M059J (cell line): ENCODE measurements at regions not wholly inside any gene's neighbourhood (a gene's known extent, or its start where the extent isn't known, plus 50 kb on each side); places are given as distances from the start of the nearest gene placed in this dataset.
A peak's percentile ranks its signal among the peaks of the same experiment; 100 is the strongest.

ENCODE experiments used
- DNase-seq: peaks from one replicate; pipeline ENCODE4 v3.0.0-alpha.2; 2012; ENCODE audit warnings: low read depth

DNA sequence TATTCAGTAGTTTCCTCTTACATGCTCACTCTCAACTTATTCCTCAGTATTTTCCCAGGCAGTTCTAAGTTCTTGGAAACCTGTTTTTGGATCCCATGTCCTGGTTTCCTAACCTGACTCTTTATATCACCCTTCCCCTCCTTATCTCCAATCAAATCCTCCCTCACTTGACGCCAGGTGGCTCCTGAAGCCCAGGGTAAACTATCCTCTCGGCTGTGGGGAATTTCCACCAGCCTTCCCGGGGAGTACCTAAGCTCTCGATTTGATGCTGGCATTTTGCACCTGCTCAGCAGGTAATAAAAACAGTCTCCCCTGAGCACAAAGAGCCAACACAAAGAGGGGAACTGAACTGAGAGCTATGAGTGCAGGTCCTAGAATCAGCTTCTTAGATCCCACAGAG lies 538.0 kb downstream of the SLC4A3 start:
- DNase-seq, result no peak

DNA sequence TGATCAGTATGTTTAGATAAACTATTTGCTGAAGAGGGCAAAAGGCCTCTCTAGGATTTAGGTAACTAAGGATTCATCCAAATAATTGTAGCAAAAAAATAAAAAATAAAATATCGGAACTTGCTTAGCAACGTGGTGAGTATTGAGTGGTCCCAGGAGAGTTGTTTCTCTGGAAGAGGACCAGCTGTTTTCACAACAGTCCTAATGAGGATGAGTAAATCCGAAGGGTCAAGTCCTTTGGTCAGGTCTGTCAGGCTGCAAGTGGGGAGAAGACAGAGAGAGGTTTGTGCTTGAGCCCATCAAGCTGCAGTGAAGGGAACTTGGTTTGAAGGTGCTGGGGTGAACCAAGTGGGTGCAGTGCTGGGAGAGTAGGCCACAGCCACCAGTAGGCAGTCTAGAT lies 539.2 kb downstream of the SLC4A3 start:
- DNase-seq, result no peak

- DNase-seq, result no peak
Measured at GRCh38 chr2:220167956-220168355, 540.5 kb downstream of the SLC4A3 start.

GRCh38 chr2:220168891-220169546 lies 541.6 kb downstream of the SLC4A3 start:
- DNase-seq, result no peak

DNA sequence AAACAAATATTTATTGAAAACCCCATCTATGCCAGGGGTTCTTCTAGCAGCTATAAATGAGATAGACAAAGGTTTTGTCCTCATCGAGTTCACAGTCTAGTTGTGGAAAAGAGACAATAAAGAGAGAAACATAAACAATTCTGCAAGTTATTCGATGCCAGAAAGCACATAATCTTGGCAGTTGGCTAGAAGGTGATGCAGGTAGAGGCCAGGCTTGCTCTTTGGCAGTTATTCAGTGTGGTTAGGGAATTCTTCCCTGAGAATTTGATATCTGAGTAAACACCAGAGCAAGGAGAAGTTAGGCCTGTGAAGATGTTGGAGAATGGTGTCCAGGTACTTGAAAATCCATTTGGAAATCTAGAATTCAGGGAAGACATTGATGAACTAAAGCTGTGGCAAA lies 547.4 kb downstream of the SLC4A3 start:
- DNase-seq, result no peak

DNA sequence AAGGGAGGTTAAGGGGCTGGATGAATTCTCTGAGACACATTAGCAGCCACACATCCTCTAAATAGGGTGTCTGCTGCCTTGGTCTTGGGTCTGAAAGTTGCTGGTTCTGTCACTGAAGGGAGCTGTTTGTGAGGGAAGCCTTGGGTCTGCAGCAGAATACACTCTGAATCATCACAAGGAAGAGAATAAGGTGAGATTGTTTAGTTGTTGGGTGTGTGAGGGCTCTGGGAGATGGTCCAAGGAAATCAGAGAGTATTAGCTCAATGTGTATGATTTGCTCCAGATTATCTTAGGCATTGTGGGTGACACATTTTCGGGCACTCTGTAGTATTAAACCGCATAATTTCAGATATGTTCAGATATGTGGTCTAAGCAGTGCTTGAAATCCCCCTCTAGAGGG lies 548.5 kb downstream of the SLC4A3 start:
- peak; percentile 5 for DNase-seq

DNA sequence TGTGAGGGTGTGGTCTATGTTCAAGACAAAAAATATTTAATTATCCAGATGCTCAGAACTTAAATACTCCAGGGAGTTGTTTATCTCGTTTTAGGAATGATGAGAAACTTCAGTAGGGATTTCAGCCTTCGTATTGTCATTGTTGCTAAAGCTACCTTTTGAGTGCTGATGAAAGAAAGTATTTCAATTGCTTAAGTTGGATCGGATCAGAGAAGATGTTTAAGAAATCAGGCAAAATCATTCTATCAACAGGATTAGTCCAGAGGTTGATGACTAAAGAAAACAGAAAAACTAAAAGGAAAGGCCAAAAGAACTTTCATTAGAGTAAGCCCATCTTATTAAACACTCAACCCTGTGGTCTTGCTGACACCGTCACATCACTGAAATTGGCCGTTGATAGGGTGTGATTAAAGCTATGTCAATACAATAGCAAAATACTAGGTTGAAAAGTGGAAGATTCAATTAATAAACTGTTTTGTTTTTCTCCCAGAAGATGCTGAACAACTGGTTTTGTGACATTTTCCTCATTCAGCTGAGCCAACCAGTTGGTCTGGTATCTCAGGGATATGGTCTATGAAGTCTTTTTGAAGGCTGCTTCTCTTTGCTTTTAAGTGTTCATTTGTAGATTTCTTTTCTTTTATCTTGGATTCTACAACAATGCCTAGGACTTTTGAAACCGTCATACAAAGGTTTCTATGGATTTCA lies 551.7 kb downstream of the SLC4A3 start:
- DNase-seq, result no peak

GRCh38 chr2:220181165-220181564 lies 553.7 kb downstream of the SLC4A3 start:
- DNase-seq, result peak; percentile 69

GRCh38 chr2:220182790-220183189 lies 555.4 kb downstream of the SLC4A3 start:
- no peak for DNase-seq

- DNase-seq, result no peak
Measured at GRCh38 chr2:220185766-220186305, 558.4 kb downstream of the SLC4A3 start.

DNA sequence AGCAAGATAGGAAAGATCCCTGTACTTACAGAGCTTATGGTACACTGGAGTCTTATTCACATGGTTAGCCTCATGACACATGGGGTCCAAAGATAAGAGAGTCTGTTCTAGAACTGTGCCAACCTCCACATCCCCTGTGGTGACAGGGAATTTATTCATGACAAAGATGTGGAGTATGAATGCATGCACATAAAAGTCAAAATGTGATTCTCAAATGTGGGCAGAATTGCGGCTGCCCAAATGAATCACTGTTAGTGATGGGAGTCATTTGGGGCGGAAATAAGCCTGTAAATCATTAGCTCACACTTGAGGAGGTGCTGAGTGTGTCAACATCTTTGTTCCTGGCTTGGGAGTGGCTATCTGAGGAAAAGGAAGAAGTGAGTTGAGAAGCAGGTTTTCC lies 560.6 kb downstream of the SLC4A3 start:
- DNase-seq, result peak; percentile 96

GRCh38 chr2:220191031-220191430 lies 563.6 kb downstream of the SLC4A3 start:
- DNase-seq, result peak; percentile 27

- DNase-seq, result no peak
Measured at GRCh38 chr2:220191737-220192136, 564.3 kb downstream of the SLC4A3 start.

GRCh38 chr2:220192994-220193753 lies 565.7 kb downstream of the SLC4A3 start:
- peak; percentile 95 for DNase-seq

GRCh38 chr2:220194630-220195584 lies 567.5 kb downstream of the SLC4A3 start:
- DNase-seq, result peak; percentile 52

GRCh38 chr2:220198896-220199295 lies 571.5 kb downstream of the SLC4A3 start:
- DNase-seq, result no peak

DNA sequence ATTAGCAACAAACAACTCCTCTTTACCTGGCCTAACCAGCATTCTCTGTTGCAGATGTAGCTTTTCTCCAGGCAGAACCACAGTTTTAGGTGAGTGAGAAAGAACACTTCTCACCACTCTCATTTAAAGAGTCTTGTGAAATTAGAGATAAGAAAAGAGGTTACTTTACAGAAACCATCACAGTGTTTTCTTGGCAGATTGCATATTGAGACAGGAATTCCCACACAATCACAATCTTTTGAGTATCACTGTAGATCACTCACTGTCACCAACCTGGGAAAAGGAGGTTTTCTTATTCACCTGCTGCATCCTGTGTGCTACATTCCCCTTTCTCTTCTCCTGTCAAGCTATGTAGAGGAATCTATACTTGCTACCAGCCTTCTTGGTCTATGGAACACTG lies 574.6 kb downstream of the SLC4A3 start:
- DNase-seq, result no peak

GRCh38 chr2:220209093-220209492 lies 581.7 kb downstream of the SLC4A3 start:
- DNase-seq, result no peak

DNA sequence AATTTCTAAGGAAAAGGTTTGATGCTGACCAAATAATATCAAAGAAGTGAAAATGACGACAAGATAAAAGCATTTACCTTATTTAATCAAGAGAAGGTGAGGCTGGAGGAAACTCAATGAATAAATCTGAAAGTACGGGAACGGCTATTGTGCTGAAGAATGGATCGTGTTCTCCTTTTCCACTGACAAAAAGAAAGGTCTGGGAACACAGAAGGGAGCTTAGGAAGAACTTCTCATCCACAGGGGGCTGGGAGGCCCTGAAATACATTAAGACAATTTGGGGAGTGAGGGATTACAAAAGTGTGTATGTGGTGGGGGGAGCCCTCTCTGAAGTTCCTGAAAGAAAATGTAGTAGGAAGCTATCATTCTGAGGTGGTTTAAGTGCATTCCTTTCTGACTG lies 582.3 kb downstream of the SLC4A3 start:
- no peak for DNase-seq

DNA sequence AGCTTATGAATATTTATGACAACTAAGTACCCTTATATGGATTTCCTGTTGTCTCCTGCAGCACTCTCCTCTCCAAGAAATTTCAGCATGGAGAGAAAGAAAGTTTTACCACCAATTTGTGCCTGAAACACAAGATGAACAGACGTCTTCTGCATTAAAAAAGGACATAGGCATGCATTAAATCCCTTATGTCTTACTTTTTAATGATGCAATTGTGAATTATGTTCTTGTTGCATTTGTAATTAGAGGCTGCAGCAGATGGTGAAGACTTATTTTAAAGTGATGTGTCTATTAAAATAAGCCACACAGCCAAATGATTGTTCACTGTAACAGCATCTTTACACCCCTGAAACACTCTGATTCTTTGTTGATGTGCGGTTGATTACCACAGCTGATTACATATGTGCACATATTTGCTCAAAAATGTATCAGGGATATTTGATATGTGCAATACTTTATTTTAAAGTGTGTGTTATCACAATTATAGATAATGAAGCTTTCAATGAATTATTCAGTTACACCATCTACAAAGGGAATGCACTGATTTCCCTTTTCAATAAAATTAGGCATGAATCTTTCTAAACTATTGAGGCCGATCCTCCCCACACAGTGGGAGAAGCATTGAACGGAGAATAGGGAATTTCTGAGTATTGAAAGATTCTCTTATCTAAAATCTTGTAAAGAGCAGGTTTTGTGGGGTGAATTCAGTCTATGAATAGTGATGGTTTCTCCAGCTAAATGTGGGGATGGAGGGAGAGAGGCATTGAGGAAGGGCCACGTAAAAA lies 585.1 kb downstream of the SLC4A3 start:
- no peak for DNase-seq

DNA sequence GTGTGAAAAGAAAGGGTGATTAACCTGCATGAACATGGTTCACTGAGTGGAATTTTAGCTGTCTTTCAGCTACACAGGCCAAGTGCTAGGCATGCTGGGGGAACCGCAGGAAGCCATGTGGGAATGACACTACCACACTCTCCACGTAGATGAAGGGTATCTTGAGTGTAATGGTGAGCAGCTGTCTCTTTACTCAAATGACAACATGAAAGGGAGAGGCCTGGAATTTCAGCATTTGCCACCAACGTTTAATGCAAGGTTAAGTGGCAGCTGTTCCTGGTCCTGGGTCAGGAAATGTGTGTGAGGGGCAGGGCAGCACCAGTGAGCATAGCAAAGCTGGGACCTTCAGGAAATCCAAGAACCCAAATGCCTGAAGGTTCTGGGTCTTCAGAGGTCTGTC lies 588.4 kb downstream of the SLC4A3 start:
- no peak for DNase-seq
